ENCODE measurements at regions not wholly inside any gene's neighbourhood (a gene's known extent, or its start where the extent isn't known, plus 50 kb on each side); places are given as distances from the start of the nearest gene placed in this dataset.

GRCh38 chr10:130901311-130902165 is 410.0 kb downstream of the TCERG1L start:
- TF ChIP-seq CTCF (IDR thresholded peaks at IDR 0.05) (no peak), TCF7L2 (IDR thresholded peaks at IDR 0.05; ENCODE audit: low read depth, low read length) (no peak), REST (IDR thresholded peaks at IDR 0.05; ENCODE audit: insufficient read depth in 1 of 2, low read depth in 2 of 2, low read length in 1 of 2) (no peak), POLR2AphosphoS5 (IDR thresholded peaks at IDR 0.05; ENCODE audit: low read depth, low read length) (no peak), SIN3A (IDR thresholded peaks at IDR 0.05; ENCODE audit: borderline replicate concordance, insufficient read depth, low read depth, low read length) (no peak)
